HG03108 (cell line): ENCODE measurements at regions not wholly inside any gene's neighbourhood (a gene's known extent, or its start where the extent isn't known, plus 50 kb on each side); places are given as distances from the start of the nearest gene placed in this dataset.
"Not testable (repeated sequence)": the region's sequence is repeated elsewhere in the genome, so short reads cannot be mapped to it uniquely, and the experiment has no call there.

ENCODE experiments used
- ATAC-seq: cut with Tn5 transposase; IDR thresholded peaks from one replicate; pipeline ENCODE4 v1.9.1; 2021; ENCODE audit warnings: moderate library complexity; ENCODE audit not compliant: unreplicated experiment

DNA sequence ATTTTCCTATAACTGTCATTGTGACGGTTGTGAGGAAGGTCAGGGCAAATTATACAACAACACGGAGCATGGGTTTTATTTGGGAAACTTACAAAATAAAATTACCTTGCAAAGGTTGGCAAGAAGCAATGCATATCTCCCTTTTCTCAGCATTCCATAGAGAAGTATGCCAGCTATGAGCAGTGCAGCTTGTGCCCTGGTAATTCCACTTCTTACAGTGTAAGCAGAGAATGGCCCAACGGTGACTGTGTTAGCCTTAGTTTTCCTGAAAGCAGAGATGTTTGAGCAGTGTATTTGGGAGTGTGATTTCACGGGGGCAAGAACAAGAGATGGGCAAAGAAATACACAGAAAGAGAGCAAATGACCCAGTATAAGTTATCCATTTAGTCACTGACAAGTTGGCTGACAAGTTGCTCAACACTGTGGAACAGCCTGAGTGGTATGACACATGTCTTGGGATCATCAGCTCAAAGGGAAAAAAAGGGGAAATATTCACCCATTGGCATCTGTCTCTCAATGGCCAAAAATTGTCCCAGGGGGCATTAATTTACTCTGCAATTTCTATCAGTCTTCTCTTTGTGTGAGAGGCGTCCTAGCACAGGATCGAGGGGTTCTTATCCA lies 210.9 kb upstream of the NRIP1 start:
- no peak for ATAC-seq

DNA sequence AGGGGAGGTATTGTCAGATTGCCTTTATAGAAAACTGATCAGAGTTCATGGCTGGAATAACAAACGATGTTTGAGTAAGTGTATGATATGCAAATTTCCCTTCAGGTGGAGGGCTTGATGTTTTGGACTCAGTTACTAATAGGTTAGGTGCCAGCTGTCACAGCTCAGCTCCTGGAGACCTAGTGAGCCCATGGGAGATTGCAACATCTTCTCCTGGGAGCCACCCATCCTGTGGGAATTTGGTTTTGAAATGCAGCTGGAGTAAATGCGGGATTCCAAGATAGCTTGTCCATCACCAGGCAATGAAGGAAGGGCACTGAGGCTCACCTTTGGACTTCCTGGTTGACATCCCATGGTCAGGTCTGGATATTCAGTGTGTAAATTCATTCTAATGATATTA lies 211.4 kb upstream of the NRIP1 start:
- ATAC-seq: no peak

DNA sequence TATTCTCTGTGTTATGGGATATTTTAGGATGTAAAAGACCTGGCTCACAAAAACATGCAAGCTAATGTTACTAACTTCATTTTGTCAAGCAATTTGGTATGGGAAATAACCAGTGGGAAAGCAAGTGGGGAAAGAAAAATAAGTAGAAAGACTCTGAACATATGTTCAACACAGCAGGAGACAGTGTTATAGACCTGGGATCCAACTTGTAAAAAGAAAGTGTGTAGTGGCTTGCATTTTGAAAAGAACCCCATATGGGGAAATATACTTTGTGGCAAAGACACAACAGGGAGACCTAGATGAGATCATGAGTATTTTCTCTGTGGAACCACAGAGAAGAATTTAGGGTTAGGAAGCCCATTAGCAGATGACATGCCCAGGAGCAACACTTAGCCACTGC lies 212.7 kb upstream of the NRIP1 start:
- ATAC-seq: no peak

DNA sequence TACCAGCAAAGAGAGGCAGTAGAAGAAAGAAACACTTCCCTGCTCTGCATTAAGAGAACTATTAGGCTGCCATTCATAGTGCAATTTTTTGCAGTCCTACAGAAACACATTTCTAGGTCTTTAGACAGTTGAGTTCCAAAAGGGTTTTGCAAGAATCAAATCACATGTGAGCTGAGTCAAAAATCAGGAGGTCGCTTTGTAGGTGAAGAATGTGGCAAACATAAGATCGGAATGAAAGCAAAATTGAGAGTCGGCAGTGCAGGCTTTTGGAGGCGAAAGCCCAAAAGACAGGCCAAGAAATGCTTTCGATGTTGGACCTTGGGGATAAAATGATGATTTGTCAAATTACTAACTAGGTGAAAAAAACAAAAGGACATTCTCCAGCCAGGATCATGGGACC lies 213.5 kb upstream of the NRIP1 start:
- ATAC-seq: no peak

DNA sequence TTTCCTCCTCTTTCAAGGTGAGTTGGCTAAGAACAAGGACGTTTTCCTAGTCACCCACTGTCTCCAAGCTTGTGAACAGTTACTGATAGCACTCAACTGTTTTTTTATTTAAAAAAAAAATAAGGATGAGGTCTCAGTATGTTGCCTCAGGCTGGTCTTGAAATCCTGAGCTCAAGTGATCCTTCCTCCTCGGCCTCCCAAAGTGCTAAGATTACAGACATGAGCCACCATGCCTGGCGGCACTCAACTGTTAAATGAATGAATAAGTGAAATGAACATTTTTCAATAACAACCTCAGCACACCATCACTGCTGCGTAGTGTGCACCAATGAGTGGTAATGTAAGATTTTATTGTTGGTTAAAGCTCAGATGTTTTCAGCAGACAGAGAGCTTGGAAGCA lies 214.1 kb upstream of the NRIP1 start:
- no peak for ATAC-seq

DNA sequence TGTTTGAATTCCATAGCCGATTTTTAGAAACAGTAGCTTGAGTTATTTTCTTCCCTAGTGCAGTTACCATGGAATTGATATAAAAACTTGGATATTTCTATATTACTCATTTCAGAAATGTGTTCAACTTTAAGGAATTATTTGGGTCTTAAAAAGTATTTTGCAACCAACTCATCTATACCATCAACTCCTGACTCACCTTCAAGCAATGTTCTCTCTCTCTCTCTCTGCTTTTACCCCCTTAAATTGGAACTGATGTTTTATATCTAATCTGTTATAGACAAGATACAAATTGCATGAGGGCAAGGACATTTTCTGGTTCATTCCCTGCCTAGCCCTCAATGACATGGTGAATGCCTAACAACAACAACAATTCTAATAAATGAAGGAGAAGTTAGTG lies 214.7 kb upstream of the NRIP1 start:
- ATAC-seq: no peak

DNA sequence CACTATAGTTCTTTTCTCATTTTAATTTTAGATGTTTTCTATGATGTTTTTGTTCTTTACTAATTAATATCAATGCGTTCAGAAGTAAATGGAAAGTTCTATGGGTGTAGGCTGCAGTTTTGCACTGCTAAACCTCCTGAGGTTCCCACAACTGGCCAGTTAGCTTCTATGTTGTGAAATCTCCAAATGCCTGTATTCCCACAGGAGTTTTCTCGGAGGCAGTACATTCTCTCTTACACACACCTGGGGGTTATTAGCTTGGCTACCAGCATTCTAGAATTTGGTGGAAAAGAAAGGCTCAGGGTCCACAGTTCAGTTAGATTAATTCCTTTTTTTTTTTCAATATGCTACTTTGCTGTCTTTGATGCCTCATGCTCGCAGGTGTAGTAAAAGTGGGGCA lies 216.9 kb upstream of the NRIP1 start:
- no peak for ATAC-seq

DNA sequence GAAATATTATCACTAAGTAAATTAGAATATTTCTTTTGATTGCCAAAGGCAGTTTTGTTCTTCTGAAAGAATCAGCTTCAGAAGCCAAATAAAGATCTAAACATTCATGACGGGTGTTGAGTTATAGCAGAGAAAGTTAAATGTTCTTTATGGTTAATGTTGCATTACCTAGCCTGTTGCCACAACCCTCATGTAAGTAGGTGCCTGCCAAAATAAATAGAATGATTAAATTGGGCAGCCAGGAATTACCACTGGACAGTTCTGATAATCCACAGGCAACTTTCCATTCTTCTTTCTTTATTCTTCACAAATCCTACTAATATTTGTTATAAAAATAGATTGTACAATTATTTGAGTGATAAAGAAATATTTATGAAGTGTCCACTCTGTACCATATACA lies 217.9 kb upstream of the NRIP1 start:
- no peak for ATAC-seq

DNA sequence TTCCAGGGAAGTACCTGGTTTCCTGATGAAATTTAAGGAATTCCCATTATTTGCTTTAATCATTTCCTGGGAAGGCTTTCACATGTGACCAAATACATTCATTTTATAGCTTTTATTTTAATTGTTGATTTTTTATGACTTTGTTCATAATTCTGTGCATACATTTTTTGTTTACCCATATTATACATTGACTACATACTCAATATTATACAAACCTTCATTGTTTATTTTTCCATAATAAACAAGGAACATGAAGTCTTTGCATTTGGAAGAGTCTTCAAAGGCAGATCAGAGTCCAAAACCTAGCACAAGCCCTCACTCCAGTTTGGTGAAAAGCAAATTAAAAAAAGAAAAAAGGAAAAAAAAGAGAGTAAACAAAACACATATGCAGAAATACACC lies 218.3 kb upstream of the NRIP1 start:
- no peak for ATAC-seq

DNA sequence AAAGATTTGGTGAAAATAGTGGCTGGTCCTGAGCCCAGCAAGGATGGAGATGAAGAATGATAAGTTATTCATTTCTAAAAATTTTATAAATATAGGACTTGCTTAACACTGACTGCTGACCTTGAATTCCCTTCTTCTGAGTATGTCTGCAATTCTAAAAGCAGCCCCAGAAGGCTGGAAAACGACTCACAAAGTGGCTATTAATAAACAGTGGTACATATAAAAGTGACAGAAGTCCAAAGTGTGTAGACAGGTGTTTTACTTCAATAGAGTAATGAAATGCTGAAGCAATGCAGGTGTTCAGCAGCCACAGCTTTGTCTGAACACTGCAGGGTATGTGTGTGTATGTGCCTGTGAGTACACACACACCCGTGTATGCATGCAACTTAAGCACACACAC lies 219.0 kb upstream of the NRIP1 start:
- ATAC-seq: no peak

DNA sequence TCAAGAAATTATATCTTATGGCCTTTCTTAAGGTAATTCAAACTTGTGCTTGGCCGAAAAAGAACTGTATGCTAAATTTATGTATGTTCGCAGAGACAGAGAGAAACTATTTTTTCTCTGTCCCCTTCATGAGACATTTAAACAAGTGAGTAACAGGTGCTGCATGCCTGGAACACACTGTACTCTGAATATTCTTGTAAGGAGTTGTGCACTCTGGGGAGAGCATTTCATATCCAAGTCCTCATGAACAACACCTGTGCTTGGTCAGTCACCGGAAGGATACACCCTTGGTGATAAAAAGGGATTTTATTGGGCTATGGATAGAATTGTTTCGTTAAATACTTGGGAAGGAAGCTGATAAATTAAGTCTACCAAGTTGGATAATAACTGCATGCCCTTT lies 220.8 kb upstream of the NRIP1 start:
- ATAC-seq: no peak

DNA sequence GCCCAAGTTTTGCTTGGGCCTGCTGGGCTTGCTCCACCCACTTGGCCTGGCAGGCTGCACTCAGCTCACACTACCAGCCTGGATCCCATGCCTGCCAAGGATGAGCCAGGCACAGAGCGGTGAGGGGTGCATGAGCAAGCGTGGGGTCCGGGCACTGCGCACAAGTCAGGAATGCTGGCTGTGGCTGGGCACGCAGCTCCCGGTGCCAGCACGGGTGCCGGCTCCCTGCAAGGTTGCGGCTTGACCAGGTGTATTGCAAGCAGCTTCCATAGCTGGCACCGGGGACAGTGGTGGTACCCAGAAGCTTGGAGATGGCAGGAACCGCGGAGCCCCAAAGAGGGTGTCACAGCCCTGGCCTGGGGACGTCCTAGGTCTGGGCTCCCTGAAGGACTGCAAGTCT lies 224.4 kb upstream of the NRIP1 start:
- no peak for ATAC-seq

DNA sequence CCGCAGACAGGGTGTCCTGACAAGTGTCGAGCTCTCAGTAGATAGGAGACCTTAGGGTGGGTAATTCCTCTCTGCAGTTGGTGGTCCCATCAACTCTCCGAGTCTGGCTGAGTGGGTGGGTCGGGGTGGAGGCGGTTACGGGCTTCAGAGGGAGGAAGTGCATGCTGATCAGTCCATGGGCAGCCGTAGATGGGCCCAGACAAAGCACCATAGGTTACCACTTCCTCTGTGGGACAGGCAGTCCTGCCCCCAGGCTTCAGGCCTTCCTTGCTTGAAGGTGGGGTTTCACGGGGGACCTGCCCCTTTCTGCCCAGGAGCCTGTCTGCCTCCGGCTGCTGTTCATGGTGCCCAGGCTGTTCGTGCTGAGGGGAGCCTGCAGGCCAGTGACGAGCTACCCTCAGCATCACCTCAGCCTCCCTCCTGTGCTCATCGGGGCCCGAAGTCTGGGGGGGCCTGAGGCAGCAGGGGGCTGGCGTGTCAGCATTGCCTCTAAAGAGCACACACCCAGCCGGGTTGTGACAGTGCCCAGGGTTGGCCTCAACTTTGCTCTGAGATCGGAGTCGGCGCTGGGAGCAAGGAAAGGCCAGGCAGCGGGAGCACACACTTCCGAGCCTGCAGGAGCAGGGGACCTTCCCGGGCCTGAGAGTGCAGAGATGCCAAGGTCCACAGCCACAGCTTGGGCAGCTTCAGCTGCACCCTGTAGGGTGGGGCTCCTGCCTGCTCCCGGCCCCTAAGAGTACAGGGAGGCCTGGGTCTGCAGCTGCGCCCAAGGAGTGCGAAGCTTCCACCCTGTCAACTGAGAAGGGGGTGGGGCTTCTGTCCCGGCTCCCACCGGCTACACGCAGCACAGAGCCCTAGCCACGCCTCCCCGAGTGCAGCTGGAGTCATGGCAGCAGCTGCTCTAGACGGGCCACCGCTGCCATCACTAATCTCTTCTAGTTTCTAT lies 225.4 kb upstream of the NRIP1 start:
- ATAC-seq: no peak

DNA sequence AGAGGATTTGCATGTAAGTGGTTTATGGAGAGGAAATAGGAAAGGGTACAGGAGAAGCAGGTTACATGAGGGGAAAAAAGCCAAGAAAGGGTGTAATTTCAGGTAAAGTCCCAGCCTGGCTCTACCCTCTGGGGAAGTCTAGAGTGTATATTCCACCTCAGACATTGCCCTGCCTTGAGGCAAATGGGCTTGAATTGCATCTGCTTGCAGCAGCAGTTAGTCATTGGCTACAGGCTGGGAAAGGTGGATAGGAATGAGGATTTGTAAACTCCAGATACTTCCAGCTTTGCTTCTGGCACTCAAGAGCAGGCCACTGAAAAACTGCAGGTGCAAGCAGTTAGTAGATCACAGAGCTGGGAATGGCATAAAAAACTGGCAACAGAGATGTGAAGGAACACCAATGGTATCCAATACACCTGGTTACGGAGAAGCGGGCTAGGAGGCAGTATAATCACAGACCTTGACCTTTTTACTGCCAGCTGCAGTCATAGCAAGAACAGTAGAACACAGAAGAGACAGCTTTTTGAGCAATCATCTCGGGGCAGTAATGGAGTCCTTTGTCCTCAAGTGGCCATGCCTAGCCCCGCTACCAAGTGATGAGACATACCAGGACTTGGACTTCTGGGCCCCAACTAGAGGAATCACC lies 226.9 kb upstream of the NRIP1 start:
- ATAC-seq: no peak

DNA sequence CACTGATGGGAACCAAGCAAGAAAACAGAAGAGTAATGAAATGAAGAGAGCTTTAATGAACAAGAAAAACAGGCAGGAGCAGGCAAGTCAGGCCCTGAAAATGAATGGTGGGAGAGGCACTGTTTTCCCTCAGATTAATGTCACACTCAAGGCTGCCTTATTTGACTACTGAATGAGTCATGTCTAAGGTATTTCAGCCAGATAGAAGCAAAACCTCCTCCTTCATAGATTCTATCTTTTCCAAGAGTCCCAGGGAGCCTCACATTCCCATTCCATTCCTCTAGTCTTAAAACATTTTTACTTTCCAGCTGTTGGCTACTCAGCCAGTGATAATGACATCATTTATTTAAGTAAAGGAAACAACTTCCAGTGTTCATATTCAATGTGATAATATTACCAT lies 228.4 kb upstream of the NRIP1 start:
- no peak for ATAC-seq

DNA sequence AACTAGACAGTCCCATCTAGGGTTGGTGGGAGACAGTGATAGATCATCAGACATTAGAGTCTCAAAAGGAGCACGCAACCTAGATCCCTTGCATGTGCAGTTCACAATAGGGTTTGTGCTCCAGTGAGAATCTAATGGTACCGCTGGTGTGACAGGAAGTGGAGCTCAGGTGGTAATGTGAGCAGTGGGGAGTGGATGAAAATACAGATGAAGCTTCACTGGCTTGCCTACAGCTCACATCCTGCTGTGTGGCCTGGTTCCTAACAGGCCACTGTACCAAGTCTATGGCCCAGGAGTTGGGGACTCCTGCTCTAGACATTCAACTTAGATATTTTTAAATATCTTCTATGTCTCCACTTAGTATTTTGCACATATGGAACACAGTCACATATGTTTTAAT lies 231.1 kb upstream of the NRIP1 start:
- ATAC-seq: no peak

DNA sequence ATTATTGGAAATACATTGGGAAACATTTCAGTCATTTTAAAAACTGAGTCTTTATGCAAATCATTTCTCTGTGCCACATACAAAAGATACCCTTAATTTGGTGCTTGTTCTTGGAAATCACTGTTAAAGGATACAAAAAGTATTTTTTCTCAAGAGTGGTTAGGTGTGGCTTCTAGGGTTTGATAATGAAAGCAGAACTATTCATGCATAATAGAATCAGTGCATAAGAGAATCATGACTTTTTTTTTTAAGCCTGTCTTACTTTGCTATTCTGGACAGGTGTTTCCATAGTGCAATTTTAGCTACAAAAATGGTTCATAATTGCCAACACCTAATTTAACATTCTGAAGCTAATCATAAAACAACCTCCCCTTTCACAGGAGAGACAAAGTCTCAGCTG lies 233.0 kb upstream of the NRIP1 start:
- ATAC-seq: no peak

DNA sequence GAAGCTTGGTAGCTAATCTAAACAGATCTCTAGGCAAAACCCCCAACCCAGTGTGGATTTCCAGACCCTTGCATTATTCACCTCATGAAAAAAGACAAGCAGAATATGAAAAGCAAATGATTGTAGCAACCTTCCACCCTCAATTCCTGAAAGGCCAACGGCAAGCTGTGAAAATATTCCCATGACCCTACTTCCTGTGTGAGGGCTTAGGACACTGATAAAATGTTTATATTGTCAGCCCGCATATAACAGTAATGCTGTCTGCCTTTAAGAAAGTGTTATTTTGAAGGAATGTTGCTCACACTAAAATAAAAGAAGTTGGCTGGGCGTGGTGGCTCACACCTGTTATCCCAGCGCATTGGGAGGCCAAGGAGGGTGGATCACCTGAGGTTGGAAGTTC lies 233.5 kb upstream of the NRIP1 start:
- ATAC-seq: no peak

DNA sequence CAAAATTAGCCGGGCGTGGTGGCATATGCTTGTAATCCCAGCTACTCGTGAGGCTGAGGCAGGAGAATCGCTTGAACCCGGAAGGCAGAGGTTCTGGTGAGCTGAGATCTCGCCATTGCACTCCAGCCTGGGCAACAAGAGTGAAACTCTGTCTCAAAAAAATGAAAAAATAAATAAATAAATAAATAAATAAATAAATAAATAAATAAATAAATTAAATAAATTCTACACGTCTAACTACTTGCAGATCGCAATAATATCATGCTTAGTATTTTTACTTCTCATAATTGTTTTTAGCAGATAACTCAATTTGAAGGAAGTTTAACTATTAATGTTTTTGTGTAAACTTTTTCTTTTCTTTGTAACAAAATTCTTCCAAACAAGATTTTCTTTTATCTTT lies 234.0 kb upstream of the NRIP1 start:
- not testable (repeated sequence) for ATAC-seq

DNA sequence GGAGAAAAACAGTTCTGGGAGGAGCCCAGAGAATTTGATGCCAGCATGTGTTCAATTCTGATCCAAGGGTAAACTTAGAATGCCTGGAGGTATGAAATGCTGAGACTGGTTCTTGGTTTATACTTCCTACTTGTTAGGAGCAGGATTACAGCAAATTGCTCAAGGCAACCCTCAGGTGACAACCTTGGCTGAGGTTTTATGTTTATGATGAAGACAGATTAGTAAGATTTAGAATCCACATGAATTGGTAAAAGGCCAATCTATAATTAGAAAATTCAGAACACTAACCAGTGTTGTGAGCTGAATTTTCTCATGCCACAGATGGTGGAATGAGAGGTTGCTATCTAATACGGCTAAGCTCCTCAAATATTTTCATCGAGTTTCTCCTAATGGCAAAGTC lies 235.3 kb upstream of the NRIP1 start:
- no peak for ATAC-seq

DNA sequence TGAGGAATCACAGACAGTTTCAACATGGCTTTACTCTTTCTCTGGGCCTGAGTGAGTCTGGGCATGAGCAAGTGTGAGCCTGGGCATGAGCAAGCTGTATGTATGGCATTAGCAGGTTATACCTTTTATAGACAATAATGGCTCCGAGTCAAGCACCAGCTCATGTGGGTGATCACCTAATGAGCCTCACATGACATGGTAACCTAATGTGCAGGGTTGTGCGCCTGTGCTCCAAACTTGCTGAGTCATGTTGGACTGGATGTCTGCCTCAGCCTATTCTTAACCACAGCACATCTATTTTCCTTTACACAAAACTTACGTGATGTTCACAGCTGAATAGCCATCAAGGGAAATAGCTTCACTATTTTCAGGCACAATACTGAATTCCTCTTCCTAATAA lies 236.2 kb upstream of the NRIP1 start:
- no peak for ATAC-seq

DNA sequence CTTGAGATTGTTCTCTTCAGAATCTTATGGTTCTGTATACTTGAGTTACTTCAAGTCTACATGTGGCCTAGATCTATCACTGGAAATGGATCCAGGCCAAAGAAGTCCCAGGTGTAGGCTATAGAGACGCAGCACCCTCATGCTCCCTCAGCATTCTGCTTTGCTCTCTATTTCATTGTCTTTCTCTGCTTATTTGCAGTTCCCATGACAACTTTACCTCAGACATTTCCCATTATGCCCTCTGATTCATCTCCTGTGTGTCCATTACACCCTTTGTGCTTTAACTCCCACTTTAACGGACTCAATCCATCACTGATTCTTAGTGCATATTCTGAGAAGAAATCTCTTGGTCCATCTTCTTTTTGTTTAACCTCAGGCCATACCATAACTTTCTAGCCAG lies 236.9 kb upstream of the NRIP1 start:
- no peak for ATAC-seq
